HG03521 (cell line): ENCODE measurements at regions not wholly inside any gene's neighbourhood (a gene's known extent, or its start where the extent isn't known, plus 50 kb on each side); places are given as distances from the start of the nearest gene placed in this dataset.

Experiments
- ATAC-seq: cut with Tn5 transposase; IDR thresholded peaks from one replicate; pipeline ENCODE4 v1.9.1; 2021; ENCODE audit warnings: mild to moderate bottlenecking, moderate library complexity; ENCODE audit not compliant: unreplicated experiment

GRCh38 chr15:85889956-85890619 is 95.4 kb upstream of the KLHL25 start:
- ATAC-seq, result no peak

GRCh38 chr15:85890620-85890980 is 95.9 kb upstream of the KLHL25 start:
- ATAC-seq, result no peak

GRCh38 chr15:85891470-85891869 is 96.7 kb upstream of the KLHL25 start:
- no peak for ATAC-seq

GRCh38 chr15:85892232-85892631 is 97.5 kb upstream of the KLHL25 start:
- no peak for ATAC-seq

GRCh38 chr15:85897207-85897894 is 102.6 kb upstream of the KLHL25 start:
- no peak for ATAC-seq

GRCh38 chr15:85897895-85898717 is 103.4 kb upstream of the KLHL25 start:
- no peak for ATAC-seq

GRCh38 chr15:85899927-85900326 is 105.2 kb upstream of the KLHL25 start:
- ATAC-seq, result no peak

- ATAC-seq, result no peak
Measured at GRCh38 chr15:85905751-85906450, 111.2 kb upstream of the KLHL25 start.

- no peak for ATAC-seq
Measured at GRCh38 chr15:85906640-85907039, 111.9 kb upstream of the KLHL25 start.

GRCh38 chr15:85910834-85911233 is 116.1 kb upstream of the KLHL25 start:
- ATAC-seq, result no peak

- no peak for ATAC-seq
Measured at GRCh38 chr15:85913461-85913860, 118.7 kb upstream of the KLHL25 start.

- no peak for ATAC-seq
Measured at GRCh38 chr15:85920956-85921355, 126.2 kb upstream of the KLHL25 start.

- ATAC-seq, result no peak
Measured at GRCh38 chr15:85924088-85924487, 129.4 kb upstream of the KLHL25 start.

- ATAC-seq, result no peak
Measured at GRCh38 chr15:85925649-85926237, 131.0 kb upstream of the KLHL25 start.

- no peak for ATAC-seq
Measured at GRCh38 chr15:85926834-85927233, 132.1 kb upstream of the KLHL25 start.

- ATAC-seq, result no peak
Measured at GRCh38 chr15:85927931-85928537, 133.3 kb upstream of the KLHL25 start.

GRCh38 chr15:85929786-85930185 is 135.1 kb upstream of the KLHL25 start:
- no peak for ATAC-seq

- no peak for ATAC-seq
Measured at GRCh38 chr15:85932391-85932790, 137.7 kb upstream of the KLHL25 start.

- no peak for ATAC-seq
Measured at GRCh38 chr15:85934691-85935090, 140.0 kb upstream of the KLHL25 start.

GRCh38 chr15:85935182-85935581 is 140.5 kb upstream of the KLHL25 start:
- no peak for ATAC-seq
